Sigmoid colon (tissue), 6 donors: ENCODE measurements at regions not wholly inside any gene's neighbourhood (a gene's known extent, or its start where the extent isn't known, plus 50 kb on each side); places are given as distances from the start of the nearest gene placed in this dataset.
"Not testable (repeated sequence)": the region's sequence is repeated elsewhere in the genome, so short reads cannot be mapped to it uniquely, and the experiment has no call there.

Experiments
- DNase-seq: peaks from one replicate; pipeline ENCODE4 v3.0.0-alpha.2; 2019
- H3K27ac ChIP-seq, 4 donors: fragments of 200-600 bp; sonication (generic); one replicate each; pipeline ENCODE4 v1.5.1; 2016 to 2019; ENCODE audit warnings: mild to moderate bottlenecking in 1 of 4
- H3K27me3 ChIP-seq, 3 donors: fragments of 200-600 bp; sonication (generic); one replicate each; pipeline ENCODE4 v1.5.1; 2019; ENCODE audit warnings: mild to moderate bottlenecking in 1 of 3
- H3K36me3 ChIP-seq, 4 donors: fragments of 200-600 bp; sonication (generic); one replicate each; pipeline ENCODE4 v1.5.1; 2016 to 2019
- H3K4me1 ChIP-seq, 4 donors: fragments of 200-600 bp; sonication (generic); one replicate each; pipeline ENCODE4 v1.5.1; 2017 to 2019
- H3K4me3 ChIP-seq, 4 donors: fragments of 200-600 bp; sonication (generic); one replicate each; pipeline ENCODE4 v1.5.1; 2017 to 2019; ENCODE audit warnings: mild to moderate bottlenecking in 2 of 4, moderate library complexity in 1 of 4
- H3K9me3 ChIP-seq, 4 donors: fragments of 200-600 bp in 3 of 4; sonication (generic) in 3 of 4; one replicate each; pipeline versions ENCODE4 v1.5.1 to v1.6.1; 2013 to 2019
- CTCF ChIP-seq, 4 experiments: fragments of 450-650 bp in 3 of 4; fragments of 200-600 bp in 1 of 4; IDR thresholded peaks; one replicate each; pipeline ENCODE4 v1.5.1; 2016 to 2019; ENCODE audit warnings: antibody characterized with exemption in 4 of 4, mild to moderate bottlenecking in 3 of 4, moderate library complexity in 2 of 4
- EP300 ChIP-seq, 4 donors: sonication (generic); formaldehyde crosslinking; IDR thresholded peaks; one replicate each; pipeline ENCODE4 v1.6.1; 2017; ENCODE audit warnings: antibody characterized with exemption in 4 of 4
- POLR2A ChIP-seq, 2 donors: fragments of 450-650 bp; IDR thresholded peaks; one replicate each; pipeline ENCODE4 v1.6.1; 2016; ENCODE audit warnings: antibody characterized with exemption in 2 of 2, mild to moderate bottlenecking in 2 of 2, moderate library complexity in 2 of 2
- POLR2AphosphoS5 ChIP-seq, 4 donors: sonication (generic); formaldehyde crosslinking; IDR thresholded peaks; one replicate each; pipeline ENCODE4 v1.6.1; 2017; ENCODE audit warnings: antibody characterized with exemption in 4 of 4
- WGBS, 2 donors: extraction: QIAGEN DNeasy Blood & Tissue Kit; methylation state at CpG; one replicate each; pipeline ENCODE4 v1.1.7; 2013; 5-methylcytosine and 5-hydroxymethylcytosine counted together
- intact Hi-C: fragments of 100-400 bp; cut with DNase I; formaldehyde crosslinking; loops from one replicate; pipeline ENCODE4 v1.15.1; 2023
- donor health status: healthy with polysubstance abuse.
- donor health status: healthy.

- TF ChIP-seq POLR2AphosphoS5 (IDR thresholded peaks at IDR 0.05) (no peak), POLR2A (IDR thresholded peaks at IDR 0.05) (no peak), EP300 (IDR thresholded peaks at IDR 0.05) (no peak), CTCF (IDR thresholded peaks at IDR 0.05) (no peak)
- WGBS, 2 donors = 12 to 22% methylated on average over 7 of the region's 7 CpGs
- no peaks in the 10 kb centered on the region for H3K36me3 ChIP-seq
- no peak for DNase-seq
- H3K27ac ChIP-seq = no peak overlapping the region
- peaks cover 25 to 100% (median 84%) of the 10 kb centered on the region in 3 donors for H3K27me3 ChIP-seq
- intact Hi-C loops = no loop called here
- H3K9me3 ChIP-seq = no peaks in the 10 kb centered on the region
- peaks cover 0 to 5% (median 4%) of the 10 kb centered on the region in 4 donors for H3K4me1 ChIP-seq
- H3K4me3 ChIP-seq = no peak overlapping the region
These were observed 106.0 kb downstream of the TRIM27 start for GRCh38 chr6:28817808-28818145.

GRCh38 chr6:28824793-28825731 lies 98.7 kb downstream of the TRIM27 start:
- H3K4me3 ChIP-seq = no peak overlapping the region

DNA sequence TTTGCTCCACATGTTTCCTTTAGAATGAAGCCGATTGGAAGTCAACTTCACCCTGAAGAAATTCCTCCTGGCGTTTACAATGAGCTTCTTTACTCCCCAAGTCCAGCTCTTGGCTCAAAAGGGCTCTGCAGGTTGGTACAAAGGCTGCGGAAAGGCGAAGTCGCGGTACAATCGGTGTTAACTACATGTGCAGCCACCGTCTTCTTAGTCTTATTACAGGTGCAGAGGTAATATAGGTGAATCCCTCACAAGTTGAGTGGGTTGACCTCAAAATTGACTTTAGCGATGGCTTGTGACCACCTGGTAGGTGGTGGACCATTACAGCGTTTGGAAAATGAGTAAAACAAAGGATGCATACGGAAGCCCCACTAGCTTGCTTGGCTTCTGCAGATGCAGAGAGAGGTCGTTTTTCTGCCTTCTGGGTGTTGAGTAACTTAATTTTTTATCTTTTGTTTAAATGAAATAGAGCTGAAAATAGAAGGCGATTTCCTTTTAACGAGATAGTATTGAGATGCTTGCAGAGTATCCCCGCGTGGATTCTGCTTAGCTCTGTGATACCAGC lies 98.0 kb downstream of the TRIM27 start:
- no peak for DNase-seq
- peaks cover 0 to 13% (median 5%) of the 10 kb centered on the region in 4 donors for H3K4me1 ChIP-seq
- no peak overlapping the region for H3K4me3 ChIP-seq
- 13 to 29% methylated on average over 16 of the region's 16 CpGs for WGBS, 2 donors
- no peak overlapping the region for H3K27ac ChIP-seq
- H3K27me3 ChIP-seq = peaks cover 27 to 87% (median 65%) of the 10 kb centered on the region in 3 donors
- intact Hi-C loops = no loop called here
- TF ChIP-seq EP300 (IDR thresholded peaks at IDR 0.05) = no peak
- TF ChIP-seq CTCF (IDR thresholded peaks at IDR 0.05) = no peak
- TF ChIP-seq POLR2A (IDR thresholded peaks at IDR 0.05) = no peak
- TF ChIP-seq POLR2AphosphoS5 (IDR thresholded peaks at IDR 0.05) = no peak
- no peaks in the 10 kb centered on the region for H3K9me3 ChIP-seq
- H3K36me3 ChIP-seq = no peaks in the 10 kb centered on the region

More at GRCh38 chr6:28824793-28825731, 98.7 kb downstream of the TRIM27 start:
- Histone ChIP-seq H3K4me1 (peaks cover 0 to 13% (median 5%) of the 10 kb centered on the region in 4 donors), H3K27ac (no peak overlapping the region), H3K27me3 (peaks cover 27 to 94% (median 67%) of the 10 kb centered on the region in 3 donors), H3K9me3 (no peaks in the 10 kb centered on the region), H3K36me3 (no peaks in the 10 kb centered on the region)
- TF ChIP-seq EP300 (IDR thresholded peaks at IDR 0.05) (no peak), POLR2A (IDR thresholded peaks at IDR 0.05) (no peak), POLR2AphosphoS5 (IDR thresholded peaks at IDR 0.05) (no peak), CTCF (IDR thresholded peaks at IDR 0.05) (no peak)
- DNase-seq = no peak
- intact Hi-C loops = no loop called here
- 5 to 10% methylated on average over 34 of the region's 34 CpGs for WGBS, 2 donors

GRCh38 chr6:28831683-28832082 lies 92.1 kb downstream of the TRIM27 start:
- H3K4me3 ChIP-seq, H3K9me3 ChIP-seq, H3K36me3 ChIP-seq, DNase-seq, intact Hi-C loops, H3K27ac ChIP-seq, H3K4me1 ChIP-seq: not testable (repeated sequence)
- 82% methylated on average over 6 of the region's 6 CpGs for WGBS, 2 donors
- peaks cover 5 to 62% (median 21%) of the 10 kb centered on the region in 3 donors for H3K27me3 ChIP-seq

DNA sequence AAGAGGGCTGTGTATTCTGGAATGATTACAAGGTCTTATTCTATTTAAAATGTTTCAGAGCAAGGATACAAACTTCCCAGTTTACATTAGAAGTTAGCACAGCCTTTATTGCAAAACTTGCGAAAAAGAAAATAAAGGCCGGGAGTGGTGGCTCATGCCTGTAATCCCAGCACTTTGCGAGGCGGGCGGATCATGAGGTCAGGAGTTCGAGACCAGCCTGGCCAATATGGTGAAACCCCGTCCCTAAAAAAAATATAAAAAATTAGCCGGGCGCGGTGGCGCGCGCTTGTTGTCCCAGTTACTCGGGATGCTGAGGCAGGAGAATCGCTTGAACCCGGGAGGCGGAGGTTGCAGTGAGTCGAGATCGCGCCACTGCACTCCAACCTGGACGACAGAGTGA lies 87.1 kb downstream of the TRIM27 start:
- Histone ChIP-seq H3K4me1 (peaks cover 0 to 16% (median 11%) of the 10 kb centered on the region in 4 donors), H3K27me3 (peaks cover 0 to 33% (median 4%) of the 10 kb centered on the region in 3 donors)
- not testable (repeated sequence) for H3K36me3 ChIP-seq, H3K9me3 ChIP-seq, H3K4me3 ChIP-seq, DNase-seq, H3K27ac ChIP-seq
- intact Hi-C loops = loop anchor here (1.0 to 5.0 kb wide), 4 partner anchors 106 to 1819 kb away; no protein-coding TSS in a partner anchor
- WGBS, 2 donors = 39 to 54% methylated on average over 21 of the region's 21 CpGs
